ENCODE measurements at regions not wholly inside any gene's neighbourhood (a gene's known extent, or its start where the extent isn't known, plus 50 kb on each side); places are given as distances from the start of the nearest gene placed in this dataset.

- no peak for DNase-seq
- Mint-ChIP-seq H3K27ac (ENCODE audit: unreplicated experiment) (no peak overlapping the region), H3K36me3 (ENCODE audit: unreplicated experiment) (no peaks in the 10 kb centered on the region), H3K4me3 (ENCODE audit: unreplicated experiment) (no peak overlapping the region), H3K4me1 (ENCODE audit: low read depth, unreplicated experiment) (no peaks in the 10 kb centered on the region), H3K27me3 (ENCODE audit: unreplicated experiment) (no peaks in the 10 kb centered on the region), H3K9me3 (ENCODE audit: unreplicated experiment) (no peaks in the 10 kb centered on the region)
- TF ChIP-seq CTCF (IDR thresholded peaks at IDR 0.05; ENCODE audit: partially characterized antibody, unreplicated experiment), result no peak
Observed at GRCh38 chr2:234836271-234836670, 115.5 kb upstream of the SH3BP4 start.

DNA sequence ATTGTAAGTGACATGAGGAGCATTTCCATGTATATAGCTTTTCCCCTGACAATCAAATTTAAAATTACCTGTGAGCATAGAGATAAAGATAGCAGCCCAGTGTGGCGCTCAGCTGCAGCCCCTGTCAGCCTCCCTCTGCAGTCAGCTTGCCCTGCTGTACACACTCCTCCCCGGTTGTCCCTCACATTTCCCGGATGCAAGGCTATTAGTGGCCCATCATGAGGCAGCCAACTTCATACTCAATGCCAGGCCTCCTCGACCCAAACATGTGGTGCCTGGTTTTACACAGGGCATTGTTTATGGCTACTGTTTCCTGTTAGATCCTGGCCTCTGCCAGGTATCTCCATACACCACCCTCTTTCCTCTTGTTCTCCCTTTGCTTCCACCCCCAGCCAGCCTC is 116.1 kb upstream of the SH3BP4 start:
- DNase-seq, result no peak
- Mint-ChIP-seq H3K27me3 (ENCODE audit: unreplicated experiment) (peaks cover 2% of the 10 kb centered on the region), H3K9me3 (ENCODE audit: unreplicated experiment) (no peaks in the 10 kb centered on the region), H3K4me1 (ENCODE audit: low read depth, unreplicated experiment) (no peaks in the 10 kb centered on the region), H3K27ac (ENCODE audit: unreplicated experiment) (no peak overlapping the region), H3K36me3 (ENCODE audit: unreplicated experiment) (no peaks in the 10 kb centered on the region), H3K4me3 (ENCODE audit: unreplicated experiment) (no peak overlapping the region)
- TF ChIP-seq CTCF (IDR thresholded peaks at IDR 0.05; ENCODE audit: partially characterized antibody, unreplicated experiment), result no peak

- no peak for DNase-seq
- H3K4me1 Mint-ChIP-seq (ENCODE audit: low read depth, unreplicated experiment), result no peaks in the 10 kb centered on the region
- no peak for TF ChIP-seq CTCF (IDR thresholded peaks at IDR 0.05; ENCODE audit: partially characterized antibody, unreplicated experiment)
- peaks cover 2% of the 10 kb centered on the region for H3K27me3 Mint-ChIP-seq (ENCODE audit: unreplicated experiment)
- peak overlapping the region; percentile 22 for H3K4me3 Mint-ChIP-seq (ENCODE audit: unreplicated experiment)
- H3K27ac Mint-ChIP-seq (ENCODE audit: unreplicated experiment), result no peak overlapping the region
- H3K9me3 Mint-ChIP-seq (ENCODE audit: unreplicated experiment), result no peaks in the 10 kb centered on the region
- H3K36me3 Mint-ChIP-seq (ENCODE audit: unreplicated experiment), result no peaks in the 10 kb centered on the region
Observed at GRCh38 chr2:234834228-234834923, 117.4 kb upstream of the SH3BP4 start.

- Mint-ChIP-seq H3K36me3 (ENCODE audit: unreplicated experiment) (no peaks in the 10 kb centered on the region), H3K9me3 (ENCODE audit: unreplicated experiment) (no peaks in the 10 kb centered on the region), H3K4me3 (ENCODE audit: unreplicated experiment) (no peak overlapping the region), H3K27ac (ENCODE audit: unreplicated experiment) (no peak overlapping the region), H3K4me1 (ENCODE audit: low read depth, unreplicated experiment) (no peaks in the 10 kb centered on the region), H3K27me3 (ENCODE audit: unreplicated experiment) (peaks cover 2% of the 10 kb centered on the region)
- no peak for DNase-seq
- TF ChIP-seq CTCF (IDR thresholded peaks at IDR 0.05; ENCODE audit: partially characterized antibody, unreplicated experiment), result no peak
Observed at GRCh38 chr2:234830853-234831252, 121.0 kb upstream of the SH3BP4 start.

DNA sequence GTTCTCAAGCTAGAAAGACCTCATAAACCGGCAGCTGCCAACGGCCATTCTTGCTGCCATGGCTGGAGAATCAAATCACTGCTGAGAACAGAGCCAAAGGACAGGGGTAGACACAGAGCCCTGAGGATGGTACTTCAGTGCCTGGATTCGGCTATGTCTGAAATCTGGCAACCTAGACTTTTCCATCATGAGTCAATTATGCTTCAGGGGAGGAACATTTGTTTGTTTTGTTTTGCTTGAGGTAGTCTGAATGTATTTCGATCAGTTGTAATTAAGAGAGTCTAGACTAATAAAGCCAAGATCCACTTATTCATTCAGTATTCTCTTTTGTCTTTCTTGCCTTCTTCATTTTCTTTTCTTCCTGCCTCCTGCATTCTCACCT is 122.8 kb upstream of the SH3BP4 start:
- H3K9me3 Mint-ChIP-seq (ENCODE audit: unreplicated experiment), result no peaks in the 10 kb centered on the region
- no peak for TF ChIP-seq CTCF (IDR thresholded peaks at IDR 0.05; ENCODE audit: partially characterized antibody, unreplicated experiment)
- H3K4me1 Mint-ChIP-seq (ENCODE audit: low read depth, unreplicated experiment), result no peaks in the 10 kb centered on the region
- DNase-seq, result no peak
- H3K36me3 Mint-ChIP-seq (ENCODE audit: unreplicated experiment), result no peaks in the 10 kb centered on the region
- no peak overlapping the region for H3K4me3 Mint-ChIP-seq (ENCODE audit: unreplicated experiment)
- no peak overlapping the region for H3K27ac Mint-ChIP-seq (ENCODE audit: unreplicated experiment)
- peaks cover 2% of the 10 kb centered on the region for H3K27me3 Mint-ChIP-seq (ENCODE audit: unreplicated experiment)

Measured in glutamatergic neuron (in vitro differentiated cells).